HFFc6 (cell line): ENCODE measurements at regions not wholly inside any gene's neighbourhood (a gene's known extent, or its start where the extent isn't known, plus 50 kb on each side); places are given as distances from the start of the nearest gene placed in this dataset.

Source experiments
- DNase-seq: peaks from one replicate; pipeline ENCODE4 v3.0.0-alpha.2; 2018
- H3K27ac Mint-ChIP-seq: 2 replicates; pipeline ENCODE4 v1.8.0; 2020; ENCODE audit warnings: mild to moderate bottlenecking, mixed read lengths
- H3K27me3 Mint-ChIP-seq: 2 replicates; pipeline ENCODE4 v1.8.0; 2021; ENCODE audit warnings: mild to moderate bottlenecking, moderate library complexity, mixed read lengths; ENCODE audit not compliant: insufficient read depth
- H3K36me3 Mint-ChIP-seq: 2 replicates; pipeline ENCODE4 v1.8.0; 2021; ENCODE audit warnings: low read depth, mixed read lengths
- H3K4me1 Mint-ChIP-seq: 2 replicates; pipeline ENCODE4 v1.8.0; 2020; ENCODE audit warnings: low read depth, mixed read lengths
- H3K4me3 Mint-ChIP-seq: 2 replicates; pipeline ENCODE4 v1.8.0; 2020; ENCODE audit warnings: mild to moderate bottlenecking, moderate library complexity, mixed read lengths
- H3K9me3 Mint-ChIP-seq: 2 replicates; pipeline ENCODE4 v1.8.0; 2020; ENCODE audit warnings: mild to moderate bottlenecking, mixed read lengths
- TF ChIP-seq, protein P1 (sequence below): fragments of 200-600 bp; sonication (generic); IDR thresholded peaks from 2 replicates; pipeline ENCODE4 v1.5.0; 2021; ENCODE audit warnings: antibody characterized with exemption, mild to moderate bottlenecking

DNA sequence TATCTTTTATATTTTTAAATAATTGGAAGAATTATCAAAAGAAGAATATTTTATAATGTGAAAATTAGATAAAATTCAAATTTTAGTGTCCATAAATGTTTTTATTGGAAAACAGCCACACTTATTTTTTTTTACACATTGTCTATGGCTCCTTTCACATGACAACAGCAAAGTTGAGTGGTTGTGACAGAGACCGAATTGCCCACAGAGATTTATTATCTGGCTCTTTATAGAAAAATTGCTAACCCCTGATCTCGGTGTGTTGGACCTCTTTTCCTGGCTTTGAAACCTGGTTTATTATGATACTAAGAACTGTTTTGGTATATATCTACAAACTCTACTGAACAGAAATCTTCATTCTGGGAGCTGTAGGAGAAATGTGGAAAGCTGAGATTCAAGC lies 269.1 kb upstream of the UMPS start:
- no peaks in the 10 kb centered on the region for H3K4me1 Mint-ChIP-seq
- no peaks in the 10 kb centered on the region for H3K36me3 Mint-ChIP-seq
- no peak overlapping the region for H3K4me3 Mint-ChIP-seq
- peaks cover 17% of the 10 kb centered on the region for H3K27me3 Mint-ChIP-seq
- TF ChIP-seq, protein P1, sequence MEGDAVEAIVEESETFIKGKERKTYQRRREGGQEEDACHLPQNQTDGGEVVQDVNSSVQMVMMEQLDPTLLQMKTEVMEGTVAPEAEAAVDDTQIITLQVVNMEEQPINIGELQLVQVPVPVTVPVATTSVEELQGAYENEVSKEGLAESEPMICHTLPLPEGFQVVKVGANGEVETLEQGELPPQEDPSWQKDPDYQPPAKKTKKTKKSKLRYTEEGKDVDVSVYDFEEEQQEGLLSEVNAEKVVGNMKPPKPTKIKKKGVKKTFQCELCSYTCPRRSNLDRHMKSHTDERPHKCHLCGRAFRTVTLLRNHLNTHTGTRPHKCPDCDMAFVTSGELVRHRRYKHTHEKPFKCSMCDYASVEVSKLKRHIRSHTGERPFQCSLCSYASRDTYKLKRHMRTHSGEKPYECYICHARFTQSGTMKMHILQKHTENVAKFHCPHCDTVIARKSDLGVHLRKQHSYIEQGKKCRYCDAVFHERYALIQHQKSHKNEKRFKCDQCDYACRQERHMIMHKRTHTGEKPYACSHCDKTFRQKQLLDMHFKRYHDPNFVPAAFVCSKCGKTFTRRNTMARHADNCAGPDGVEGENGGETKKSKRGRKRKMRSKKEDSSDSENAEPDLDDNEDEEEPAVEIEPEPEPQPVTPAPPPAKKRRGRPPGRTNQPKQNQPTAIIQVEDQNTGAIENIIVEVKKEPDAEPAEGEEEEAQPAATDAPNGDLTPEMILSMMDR, result no peak
- no peak for DNase-seq
- H3K9me3 Mint-ChIP-seq, result no peaks in the 10 kb centered on the region
- no peak overlapping the region for H3K27ac Mint-ChIP-seq

- Mint-ChIP-seq H3K4me3 (no peak overlapping the region), H3K4me1 (no peaks in the 10 kb centered on the region), H3K27me3 (peaks cover 17% of the 10 kb centered on the region), H3K9me3 (no peaks in the 10 kb centered on the region), H3K27ac (no peak overlapping the region), H3K36me3 (no peaks in the 10 kb centered on the region)
- TF ChIP-seq, protein P1, result no peak
- DNase-seq, result no peak
These were observed 268.2 kb upstream of the UMPS start for GRCh38 chr3:124461838-124462632.

GRCh38 chr3:124463234-124463633 lies 267.0 kb upstream of the UMPS start:
- H3K4me3 Mint-ChIP-seq, result no peak overlapping the region
- H3K4me1 Mint-ChIP-seq, result no peaks in the 10 kb centered on the region
- peaks cover 25% of the 10 kb centered on the region for H3K27me3 Mint-ChIP-seq
- TF ChIP-seq, protein P1, result no peak
- no peak overlapping the region for H3K27ac Mint-ChIP-seq
- no peaks in the 10 kb centered on the region for H3K9me3 Mint-ChIP-seq
- no peak for DNase-seq
- no peaks in the 10 kb centered on the region for H3K36me3 Mint-ChIP-seq

DNA sequence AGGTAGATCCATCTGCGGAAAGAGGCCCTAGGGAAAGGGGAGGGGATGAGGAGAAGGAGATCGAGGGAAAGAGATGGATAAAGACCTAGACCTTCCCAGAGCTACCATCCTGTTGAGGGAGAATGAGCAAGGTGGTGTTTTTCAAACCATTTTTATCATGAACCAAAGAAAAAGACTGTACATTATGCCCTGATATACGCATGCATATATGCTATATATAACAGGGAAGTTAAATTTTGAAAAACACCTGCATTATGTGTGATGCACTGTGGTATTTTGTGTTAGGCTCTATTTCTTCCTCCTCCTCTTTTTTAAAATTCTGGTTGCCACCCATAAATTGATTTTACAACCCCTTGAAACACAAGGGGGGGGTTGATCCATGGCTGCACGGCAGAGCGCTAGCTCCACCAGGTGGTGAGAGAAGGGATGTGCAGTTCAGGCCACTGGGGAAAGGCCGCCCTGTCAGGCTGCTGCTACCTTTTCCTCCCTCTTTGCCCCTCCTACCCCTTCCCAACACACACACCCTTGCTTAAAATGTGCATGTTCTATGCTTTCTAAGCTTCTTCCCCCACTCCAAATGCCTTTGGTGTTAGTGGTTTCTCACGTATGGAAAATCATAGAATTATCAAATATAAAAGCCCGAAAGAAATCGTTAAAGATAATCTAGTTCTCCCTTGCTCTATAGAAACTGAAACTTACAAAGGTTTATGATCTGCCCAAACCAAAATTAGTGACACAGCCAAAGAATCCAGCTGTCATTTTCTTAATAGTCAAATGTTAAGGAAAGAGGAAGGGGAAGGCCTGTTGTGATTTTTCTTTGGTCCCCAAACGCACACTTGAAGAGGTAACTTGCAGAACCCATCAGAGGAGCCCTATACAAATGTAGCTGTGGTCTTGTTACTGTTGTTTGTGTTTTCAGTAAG lies 262.0 kb upstream of the UMPS start:
- Mint-ChIP-seq H3K27ac (no peak overlapping the region), H3K4me3 (no peak overlapping the region), H3K27me3 (peaks cover 20% of the 10 kb centered on the region), H3K9me3 (no peaks in the 10 kb centered on the region), H3K36me3 (no peaks in the 10 kb centered on the region), H3K4me1 (no peaks in the 10 kb centered on the region)
- peak; percentile 21 for DNase-seq
- TF ChIP-seq, protein P1, result peak; percentile 97

DNA sequence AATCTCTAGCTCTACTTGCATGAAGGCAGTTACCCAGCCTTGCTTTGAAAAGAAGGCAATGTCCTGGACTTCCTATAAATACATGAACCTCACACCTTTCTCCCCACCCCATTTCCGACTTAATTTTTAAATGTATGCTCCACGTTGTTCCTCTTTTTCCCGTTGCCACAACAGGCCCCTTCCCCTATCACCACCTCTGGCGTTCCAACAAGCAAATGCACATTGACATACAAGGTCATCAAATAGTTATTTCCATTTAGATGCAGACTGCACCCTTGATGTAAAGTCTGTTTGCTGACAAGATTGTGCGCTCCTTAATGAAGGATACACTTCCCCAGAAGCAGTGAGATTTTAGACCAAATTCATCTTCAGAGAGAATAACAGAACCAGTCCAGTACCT lies 260.7 kb upstream of the UMPS start:
- Mint-ChIP-seq H3K4me3 (no peak overlapping the region), H3K36me3 (no peaks in the 10 kb centered on the region), H3K4me1 (no peaks in the 10 kb centered on the region), H3K27me3 (peaks cover 17% of the 10 kb centered on the region), H3K9me3 (no peaks in the 10 kb centered on the region), H3K27ac (no peak overlapping the region)
- TF ChIP-seq, protein P1, result no peak
- no peak for DNase-seq
